Gastrocnemius medialis (tissue), 4 donors: ENCODE measurements at regions not wholly inside any gene's neighbourhood (a gene's known extent, or its start where the extent isn't known, plus 50 kb on each side); places are given as distances from the start of the nearest gene placed in this dataset.

Experiments
- ATAC-seq, 2 donors: fragments of 150-250 bp; one replicate each; pipeline ENCODE4 v1.9.1; 2016
- DNase-seq, 2 donors: peaks; one replicate each; pipeline ENCODE4 v3.0.0-alpha.2; 2019
- H3K27ac ChIP-seq, 4 donors: fragments of 200-600 bp; sonication (generic); 1 replicate in 1 of 4; 2 replicates in 3 of 4; pipeline ENCODE4 v1.5.1; 2016 to 2018; ENCODE audit warnings: mild to moderate bottlenecking in 2 of 4, moderate library complexity in 1 of 4
- H3K27me3 ChIP-seq, 3 donors: fragments of 200-600 bp; sonication (generic) in 2 of 3; 1 replicate in 1 of 3; 2 replicates in 2 of 3; pipeline versions ENCODE4 v1.5.1 to v1.6.0; 2016 to 2019; ENCODE audit warnings: mild to moderate bottlenecking in 1 of 3, moderate library complexity in 1 of 3
- H3K36me3 ChIP-seq, 2 donors: fragments of 200-600 bp; sonication (generic) in 1 of 2; one replicate each; pipeline ENCODE4 v1.5.1; 2017 to 2018
- H3K4me1 ChIP-seq, 2 donors: fragments of 200-600 bp; sonication (generic) in 1 of 2; one replicate each; pipeline ENCODE4 v1.5.1; 2016 to 2017; ENCODE audit warnings: mild to moderate bottlenecking in 2 of 2
- H3K4me3 ChIP-seq, 4 donors: fragments of 200-600 bp; sonication (generic) in 3 of 4; 1 replicate in 1 of 4; 2 replicates in 3 of 4; pipeline ENCODE4 v1.5.1; 2016 to 2019; ENCODE audit warnings: mild to moderate bottlenecking in 2 of 4
- H3K9me3 ChIP-seq, 3 donors: fragments of 200-600 bp; sonication (generic) in 2 of 3; 1 replicate in 1 of 3; 2 replicates in 2 of 3; pipeline ENCODE4 v1.5.1; 2016 to 2019
- POLR2A ChIP-seq, 2 donors: fragments of 450-650 bp; IDR thresholded peaks; one replicate each; pipeline ENCODE4 v1.6.1; 2017; ENCODE audit warnings: antibody characterized with exemption in 2 of 2, mild to moderate bottlenecking in 2 of 2, moderate library complexity in 2 of 2
- in situ Hi-C, 4 donors: fragments of 200-750 bp; cut with MboI; loops; one replicate each; pipeline versions ENCODE4 v1.15.0 to v1.8.0; 2017; ENCODE audit warnings: low sequenced_read_pairs in 4 of 4
- intact Hi-C: fragments of 100-400 bp; cut with DNase I; formaldehyde crosslinking; loops from one replicate; pipeline ENCODE4 v1.15.1; 2023; ENCODE audit warnings: low total_unique reads
- TF ChIP-seq, protein P1 (sequence below), 5 experiments: fragments of 450-650 bp in 3 of 5; fragments of 200-600 bp in 2 of 5; sonication (generic) in 2 of 5; IDR thresholded peaks in 4 of 5; conservative IDR thresholded peaks in 1 of 5; 1 replicate in 4 of 5; 2 replicates in 1 of 5; pipeline ENCODE4 v1.5.1; 2016 to 2019; ENCODE audit warnings: antibody characterized with exemption in 5 of 5, mild to moderate bottlenecking in 3 of 5, moderate library complexity in 3 of 5

DNA sequence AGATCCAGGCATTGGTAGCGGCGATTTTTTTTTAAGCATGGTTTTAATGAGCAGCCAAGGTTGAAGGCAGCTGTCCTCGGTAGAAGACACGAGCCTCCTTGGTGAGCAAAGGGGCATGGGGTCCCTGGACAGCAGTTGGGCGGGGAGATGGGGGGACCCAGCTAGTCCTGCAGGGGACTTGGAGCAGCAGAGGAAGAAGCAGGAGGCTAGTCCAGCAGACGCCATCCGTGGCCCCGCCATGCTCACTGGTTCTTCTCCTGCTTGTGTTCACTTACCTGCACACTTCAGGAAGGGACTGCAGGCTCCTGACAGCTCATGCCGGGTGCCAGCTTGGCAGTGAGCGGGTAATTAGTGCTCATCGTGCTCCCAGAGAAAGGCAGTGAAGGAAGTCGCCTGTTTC is 130.2 kb upstream of the CDH5 start:
- ATAC-seq (no peak), DNase-seq (no peak)
- Histone ChIP-seq H3K27ac (no peak overlapping the region), H3K27me3 (peaks cover 0 to 8% (median 2%) of the 10 kb centered on the region in 3 donors), H3K9me3 (no peaks in the 10 kb centered on the region), H3K36me3 (no peaks in the 10 kb centered on the region), H3K4me1 (no peaks in the 10 kb centered on the region), H3K4me3 (no peak overlapping the region)
- in situ Hi-C loops, result no loop called here
- intact Hi-C loops, result no loop called here
- TF ChIP-seq POLR2A (IDR thresholded peaks at IDR 0.05), result no peak
- TF ChIP-seq, protein P1, sequence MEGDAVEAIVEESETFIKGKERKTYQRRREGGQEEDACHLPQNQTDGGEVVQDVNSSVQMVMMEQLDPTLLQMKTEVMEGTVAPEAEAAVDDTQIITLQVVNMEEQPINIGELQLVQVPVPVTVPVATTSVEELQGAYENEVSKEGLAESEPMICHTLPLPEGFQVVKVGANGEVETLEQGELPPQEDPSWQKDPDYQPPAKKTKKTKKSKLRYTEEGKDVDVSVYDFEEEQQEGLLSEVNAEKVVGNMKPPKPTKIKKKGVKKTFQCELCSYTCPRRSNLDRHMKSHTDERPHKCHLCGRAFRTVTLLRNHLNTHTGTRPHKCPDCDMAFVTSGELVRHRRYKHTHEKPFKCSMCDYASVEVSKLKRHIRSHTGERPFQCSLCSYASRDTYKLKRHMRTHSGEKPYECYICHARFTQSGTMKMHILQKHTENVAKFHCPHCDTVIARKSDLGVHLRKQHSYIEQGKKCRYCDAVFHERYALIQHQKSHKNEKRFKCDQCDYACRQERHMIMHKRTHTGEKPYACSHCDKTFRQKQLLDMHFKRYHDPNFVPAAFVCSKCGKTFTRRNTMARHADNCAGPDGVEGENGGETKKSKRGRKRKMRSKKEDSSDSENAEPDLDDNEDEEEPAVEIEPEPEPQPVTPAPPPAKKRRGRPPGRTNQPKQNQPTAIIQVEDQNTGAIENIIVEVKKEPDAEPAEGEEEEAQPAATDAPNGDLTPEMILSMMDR (IDR thresholded peaks at IDR 0.05 in 4 of 5, conservative IDR thresholded peaks at IDR 0.05 in 1 of 5), result no peak

DNA sequence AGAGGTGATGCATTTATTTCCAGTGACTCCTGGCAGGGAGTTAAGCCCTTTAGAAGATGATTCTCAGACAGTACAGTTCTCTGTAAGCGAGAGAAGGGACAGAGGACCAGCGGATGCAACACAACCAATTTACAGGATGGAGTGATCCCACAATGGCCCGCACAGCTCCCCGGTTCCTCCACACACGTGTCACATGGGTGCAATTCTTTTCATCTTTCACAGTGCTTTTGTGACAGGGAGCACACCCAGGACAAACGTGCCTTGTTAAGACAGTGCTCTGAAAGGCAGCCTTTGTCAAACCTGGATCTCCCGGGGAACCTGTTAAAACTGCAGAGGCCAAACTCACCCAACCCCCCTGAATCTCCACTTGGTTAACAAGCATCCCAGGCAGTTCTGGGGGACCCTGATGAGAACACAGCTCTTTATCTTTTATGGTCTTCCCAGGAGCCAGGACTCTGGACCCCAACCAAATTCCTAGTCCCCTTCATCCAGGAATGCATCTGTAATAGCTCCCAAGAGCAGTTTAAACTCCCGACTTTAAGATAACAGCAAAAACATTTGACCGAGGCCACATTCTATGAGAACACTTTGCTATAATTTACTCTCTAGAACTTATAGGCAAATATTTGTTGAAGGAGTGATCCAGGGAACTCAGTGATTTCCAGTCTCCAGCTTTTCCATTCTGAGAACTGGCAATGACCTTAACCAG is 134.9 kb upstream of the CDH5 start:
- DNase-seq, result no peak
- H3K27me3 ChIP-seq, result no peaks in the 10 kb centered on the region
- H3K36me3 ChIP-seq, result no peaks in the 10 kb centered on the region
- H3K4me3 ChIP-seq, result no peak overlapping the region
- no peaks in the 10 kb centered on the region for H3K9me3 ChIP-seq
- no peak for TF ChIP-seq POLR2A (IDR thresholded peaks at IDR 0.05)
- TF ChIP-seq, protein P1 (IDR thresholded peaks at IDR 0.05 in 4 of 5, conservative IDR thresholded peaks at IDR 0.05 in 1 of 5), result no peak
- intact Hi-C loops, result no loop called here
- H3K27ac ChIP-seq, result no peak overlapping the region
- in situ Hi-C loops, result no loop called here
- H3K4me1 ChIP-seq, result no peaks in the 10 kb centered on the region
- no peak for ATAC-seq

DNA sequence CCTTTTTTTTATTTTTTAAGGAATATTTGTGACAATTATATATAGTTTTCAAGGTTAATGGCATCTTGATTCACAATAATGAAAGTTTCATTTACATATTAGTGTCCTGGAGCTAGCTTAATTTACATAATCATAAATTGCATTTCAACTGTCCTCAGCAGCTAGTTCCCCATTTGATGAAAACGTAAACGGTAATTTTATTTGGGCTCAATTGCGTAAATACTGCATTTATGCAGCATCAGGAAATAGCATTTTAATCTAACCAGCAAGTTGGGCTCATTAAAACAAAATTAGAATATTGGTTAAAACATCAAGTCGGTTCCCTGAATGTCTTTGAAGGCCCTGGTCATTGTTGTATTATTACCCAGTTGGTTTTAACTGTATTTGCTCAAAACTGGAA is 136.8 kb upstream of the CDH5 start:
- in situ Hi-C loops, result no loop called here
- no peak for ATAC-seq

DNA sequence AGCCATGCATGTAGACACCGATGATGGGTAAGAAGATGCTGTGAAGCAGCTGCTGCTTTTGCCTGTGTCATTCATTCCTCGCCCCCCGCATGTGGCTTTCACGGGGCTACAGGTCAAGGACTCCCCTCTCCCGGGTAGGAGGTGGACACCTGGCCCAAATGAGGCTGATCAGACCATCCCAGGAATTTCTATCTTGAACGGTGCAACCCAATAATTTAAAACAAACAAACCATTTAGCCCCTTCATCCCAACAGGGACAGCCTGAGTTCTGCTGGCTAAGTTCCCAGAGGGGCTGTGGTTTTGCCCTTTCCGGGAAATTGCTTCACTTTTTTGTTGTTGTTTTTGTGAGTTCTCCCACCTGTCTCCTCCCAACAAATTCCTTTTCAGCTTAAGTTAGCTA is 137.7 kb upstream of the CDH5 start:
- Histone ChIP-seq H3K4me1 (no peaks in the 10 kb centered on the region), H3K27me3 (no peaks in the 10 kb centered on the region), H3K27ac (no peak overlapping the region), H3K9me3 (no peaks in the 10 kb centered on the region), H3K4me3 (no peak overlapping the region), H3K36me3 (no peaks in the 10 kb centered on the region)
- no peak for DNase-seq
- no peak for TF ChIP-seq POLR2A (IDR thresholded peaks at IDR 0.05)
- TF ChIP-seq, protein P1 (IDR thresholded peaks at IDR 0.05 in 4 of 5, conservative IDR thresholded peaks at IDR 0.05 in 1 of 5), result no peak
- no peak for ATAC-seq
- in situ Hi-C loops, result no loop called here
- intact Hi-C loops, result no loop called here

More for the DNA sequence above, 136.8 kb upstream of the CDH5 start:
- Histone ChIP-seq H3K27ac (no peak overlapping the region), H3K27me3 (no peaks in the 10 kb centered on the region), H3K36me3 (no peaks in the 10 kb centered on the region), H3K9me3 (no peaks in the 10 kb centered on the region), H3K4me3 (no peak overlapping the region), H3K4me1 (no peaks in the 10 kb centered on the region)
- intact Hi-C loops, result no loop called here
- no peak for DNase-seq
- TF ChIP-seq, protein P1 (IDR thresholded peaks at IDR 0.05 in 4 of 5, conservative IDR thresholded peaks at IDR 0.05 in 1 of 5), result no peak
- TF ChIP-seq POLR2A (IDR thresholded peaks at IDR 0.05), result no peak
